ENCODE measurements at regions not wholly inside any gene's neighbourhood (a gene's known extent, or its start where the extent isn't known, plus 50 kb on each side); places are given as distances from the start of the nearest gene placed in this dataset.

Small RNA genes lying in the stretch of these regions (microRNA-seq; reads per million reads assigned to microRNA genes)
- gene MIR205, result 2.1 reads per million

Data from activated naive CD8-positive, alpha-beta T cell treated with anti-CD3 and anti-CD28 coated beads, Interleukin-2, amount 10 ng/mL, durations not matched to agents 7 days and 5 days (primary cell).